ENCODE measurements at regions not wholly inside any gene's neighbourhood (a gene's known extent, or its start where the extent isn't known, plus 50 kb on each side); places are given as distances from the start of the nearest gene placed in this dataset.

- no peak for ATAC-seq
- no peak overlapping the region for H3K27ac Mint-ChIP-seq
- peaks cover 6 to 34% of the 10 kb centered on the region in 2 donors for H3K27me3 Mint-ChIP-seq
- H3K4me1 Mint-ChIP-seq (ENCODE audit: low read depth in 2 of 2), result peaks cover 0 to 3% of the 10 kb centered on the region in 2 donors
- no peak overlapping the region for H3K4me3 Mint-ChIP-seq
- DNase-seq (ENCODE audit: low spot score), result no peak
- no peaks in the 10 kb centered on the region for H3K9me3 Mint-ChIP-seq
- H3K36me3 Mint-ChIP-seq, result no peaks in the 10 kb centered on the region
Measured at GRCh38 chr3:66140743-66141372, 79.9 kb upstream of the SLC25A26 start.

DNA sequence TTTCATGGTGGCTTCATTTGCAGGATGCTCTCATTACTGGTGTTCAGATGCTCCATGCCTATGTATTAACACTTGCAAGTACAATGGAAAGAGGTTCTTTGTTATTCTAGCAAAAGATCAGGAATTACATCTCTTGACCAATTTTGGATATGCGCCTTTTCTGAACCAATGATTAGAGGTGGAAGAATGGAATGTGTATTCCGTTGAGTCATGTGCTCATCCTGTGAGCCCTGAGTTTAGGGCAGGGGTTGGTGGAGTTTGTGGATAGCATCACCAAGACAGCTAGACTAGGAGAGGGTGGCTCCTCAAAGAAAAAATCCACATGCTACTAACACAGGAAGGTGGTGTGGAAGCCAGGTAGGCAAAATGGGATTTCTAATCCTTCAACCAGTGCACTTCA is 80.7 kb upstream of the SLC25A26 start:
- DNase-seq (ENCODE audit: low spot score) (no peak), ATAC-seq (no peak)
- Mint-ChIP-seq H3K27me3 (peaks cover 6 to 34% of the 10 kb centered on the region in 2 donors), H3K4me1 (ENCODE audit: low read depth in 2 of 2) (peaks cover 0 to 3% of the 10 kb centered on the region in 2 donors), H3K4me3 (no peak overlapping the region), H3K36me3 (no peaks in the 10 kb centered on the region), H3K27ac (no peak overlapping the region), H3K9me3 (no peaks in the 10 kb centered on the region)

DNA sequence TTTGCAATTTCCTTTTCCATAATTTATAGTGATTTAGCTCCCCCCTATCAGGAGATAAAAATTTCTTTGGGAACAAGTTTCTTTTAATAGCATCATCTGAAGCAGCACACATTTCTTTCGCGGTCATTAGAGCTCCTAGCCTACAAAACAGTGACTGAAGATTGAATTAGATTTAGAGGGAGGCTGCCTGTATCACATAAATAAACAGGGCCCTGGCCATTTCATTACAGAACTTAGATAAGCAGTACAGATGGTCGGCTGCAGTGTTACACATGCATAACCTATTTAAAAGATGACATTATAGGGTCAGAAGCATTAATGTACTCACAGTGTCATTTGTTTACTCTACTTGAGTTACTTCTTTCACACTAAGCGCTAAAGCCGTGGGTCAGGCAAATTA is 81.4 kb upstream of the SLC25A26 start:
- ATAC-seq, result no peak
- Mint-ChIP-seq H3K27me3 (peaks cover 6 to 29% of the 10 kb centered on the region in 2 donors), H3K27ac (no peak overlapping the region), H3K9me3 (no peaks in the 10 kb centered on the region), H3K36me3 (no peaks in the 10 kb centered on the region), H3K4me1 (ENCODE audit: low read depth in 2 of 2) (peaks cover 0 to 3% of the 10 kb centered on the region in 2 donors), H3K4me3 (no peak overlapping the region)
- no peak for DNase-seq (ENCODE audit: low spot score)

GRCh38 chr3:66138336-66139313 is 82.2 kb upstream of the SLC25A26 start:
- ATAC-seq (no peak), DNase-seq (ENCODE audit: low spot score) (no peak)
- Mint-ChIP-seq H3K4me1 (ENCODE audit: low read depth in 2 of 2) (peaks cover 0 to 3% of the 10 kb centered on the region in 2 donors), H3K9me3 (no peaks in the 10 kb centered on the region), H3K36me3 (no peaks in the 10 kb centered on the region), H3K27ac (no peak overlapping the region), H3K27me3 (peaks cover 6 to 21% of the 10 kb centered on the region in 2 donors), H3K4me3 (no peak overlapping the region)

DNA sequence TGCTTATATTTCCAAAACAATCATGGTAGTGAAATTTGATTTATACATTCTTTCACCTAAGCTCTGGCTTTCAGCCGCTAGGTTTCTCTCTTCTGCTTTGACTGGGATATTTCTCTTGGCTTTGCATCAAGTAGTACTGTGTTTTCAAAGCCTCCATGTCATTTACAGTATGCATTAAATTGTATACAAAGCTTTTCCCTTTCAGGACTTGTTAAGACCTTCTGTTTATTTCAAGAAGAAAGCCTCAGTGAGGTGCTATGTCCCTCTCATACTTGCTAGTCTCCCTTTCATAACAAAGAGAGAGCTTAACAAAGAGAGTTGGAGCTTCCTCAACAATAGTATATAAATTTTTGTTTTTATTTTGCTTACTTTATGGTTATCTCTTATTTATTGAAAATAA is 84.2 kb upstream of the SLC25A26 start:
- Mint-ChIP-seq H3K36me3 (no peaks in the 10 kb centered on the region), H3K4me1 (ENCODE audit: low read depth in 2 of 2) (peaks cover 0 to 3% of the 10 kb centered on the region in 2 donors)

GRCh38 chr3:66133853-66134445 is 86.9 kb upstream of the SLC25A26 start:
- Mint-ChIP-seq H3K9me3 (no peaks in the 10 kb centered on the region), H3K4me3 (no peak overlapping the region), H3K27me3 (peaks cover 1 to 3% of the 10 kb centered on the region in 2 donors), H3K27ac (no peak overlapping the region), H3K4me1 (ENCODE audit: low read depth in 2 of 2) (peaks cover 0 to under 1% of the 10 kb centered on the region in 2 donors), H3K36me3 (no peaks in the 10 kb centered on the region)
- ATAC-seq (no peak), DNase-seq (ENCODE audit: low spot score) (no peak)

More for the DNA sequence above, 84.2 kb upstream of the SLC25A26 start:
- ATAC-seq, result no peak
- Mint-ChIP-seq H3K27ac (no peak overlapping the region), H3K27me3 (peaks cover 6 to 21% of the 10 kb centered on the region in 2 donors), H3K4me3 (no peak overlapping the region), H3K9me3 (no peaks in the 10 kb centered on the region)
- no peak for DNase-seq (ENCODE audit: low spot score)

- no peak for ATAC-seq
- Mint-ChIP-seq H3K36me3 (no peaks in the 10 kb centered on the region), H3K4me1 (ENCODE audit: low read depth in 2 of 2) (no peaks in the 10 kb centered on the region), H3K27ac (no peak overlapping the region), H3K9me3 (no peaks in the 10 kb centered on the region), H3K4me3 (no peak overlapping the region), H3K27me3 (no peaks in the 10 kb centered on the region)
- no peak for DNase-seq (ENCODE audit: low spot score)
Measured at GRCh38 chr3:66133050-66133757, 87.6 kb upstream of the SLC25A26 start.

DNA sequence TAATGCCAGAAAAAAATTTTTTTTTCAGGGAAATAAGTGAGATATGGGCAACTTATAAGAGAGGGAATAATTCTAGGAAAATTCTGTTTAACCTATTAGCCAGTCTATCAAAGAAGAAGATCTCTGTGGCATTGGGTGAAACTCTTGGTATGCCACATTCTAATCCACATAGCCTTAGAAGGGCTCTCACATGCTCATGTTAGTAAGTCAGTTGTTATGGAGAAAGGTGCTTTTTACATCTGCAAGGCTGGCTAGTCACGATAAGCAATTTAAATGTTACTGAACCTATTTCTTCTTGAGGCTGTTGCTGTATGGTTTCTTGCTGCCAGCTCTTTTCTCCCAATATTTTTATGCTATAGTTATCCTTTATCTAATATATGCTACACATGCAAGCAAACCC is 89.9 kb upstream of the MAGI1 start:
- ATAC-seq (no peak), DNase-seq (ENCODE audit: low spot score) (no peak)
- Mint-ChIP-seq H3K4me1 (ENCODE audit: low read depth in 2 of 2) (no peaks in the 10 kb centered on the region), H3K9me3 (no peaks in the 10 kb centered on the region), H3K27me3 (no peaks in the 10 kb centered on the region), H3K27ac (no peak overlapping the region), H3K36me3 (no peaks in the 10 kb centered on the region), H3K4me3 (no peak overlapping the region)

DNA sequence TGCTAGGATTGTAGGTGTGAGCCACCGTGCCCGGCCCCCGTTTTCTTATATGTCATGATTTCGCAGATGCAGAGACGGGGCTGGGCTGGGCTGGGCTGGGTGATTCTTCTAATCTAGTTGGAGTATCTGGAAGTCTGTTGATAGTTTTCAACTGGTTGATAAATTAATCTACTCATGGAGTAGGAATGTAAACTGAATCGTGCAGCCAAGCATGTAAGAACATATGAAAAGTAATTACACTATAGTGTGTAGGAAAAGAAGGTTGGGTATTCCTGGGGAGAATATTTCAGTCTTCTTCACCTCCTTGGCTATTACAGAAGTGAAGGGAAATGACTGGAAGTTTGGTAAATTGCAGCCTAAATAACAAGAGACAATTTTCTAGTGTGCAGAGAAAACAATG is 82.6 kb upstream of the MAGI1 start:
- peaks cover 9 to 15% of the 10 kb centered on the region in 2 donors for H3K27me3 Mint-ChIP-seq
- DNase-seq (ENCODE audit: low spot score), result no peak
- no peaks in the 10 kb centered on the region for H3K9me3 Mint-ChIP-seq
- no peaks in the 10 kb centered on the region for H3K36me3 Mint-ChIP-seq
- H3K27ac Mint-ChIP-seq, result no peak overlapping the region
- no peak overlapping the region for H3K4me3 Mint-ChIP-seq
- H3K4me1 Mint-ChIP-seq (ENCODE audit: low read depth in 2 of 2), result no peaks in the 10 kb centered on the region
- ATAC-seq, result no peak

- peaks cover 7 to 15% of the 10 kb centered on the region in 2 donors for H3K27me3 Mint-ChIP-seq
- DNase-seq (ENCODE audit: low spot score) (no peak), ATAC-seq (no peak)
- no peaks in the 10 kb centered on the region for H3K36me3 Mint-ChIP-seq
- no peak overlapping the region for H3K4me3 Mint-ChIP-seq
- H3K9me3 Mint-ChIP-seq, result no peaks in the 10 kb centered on the region
- H3K27ac Mint-ChIP-seq, result no peak overlapping the region
- no peaks in the 10 kb centered on the region for H3K4me1 Mint-ChIP-seq (ENCODE audit: low read depth in 2 of 2)
Measured at GRCh38 chr3:66115858-66116654, 77.3 kb upstream of the MAGI1 start.

DNA sequence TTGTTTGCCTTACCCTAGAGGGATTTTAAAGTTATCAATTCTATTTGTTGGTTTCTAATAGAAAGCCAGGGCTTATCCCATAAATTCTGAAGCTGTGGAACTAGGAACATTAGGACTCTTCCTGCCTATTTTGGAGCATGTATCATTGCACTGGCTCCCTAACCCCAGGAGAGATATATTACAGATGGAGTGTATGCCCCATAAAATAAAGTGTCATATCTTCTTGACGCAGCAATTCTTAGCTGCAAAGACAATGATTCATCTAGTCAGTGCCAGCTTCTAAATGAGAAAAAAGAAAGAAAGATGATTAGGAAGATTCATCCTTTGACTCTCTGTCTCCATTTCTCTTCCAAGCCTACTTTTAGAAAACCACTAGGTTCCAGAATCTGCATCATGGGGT is 74.8 kb upstream of the MAGI1 start:
- DNase-seq (ENCODE audit: low spot score) (no peak), ATAC-seq (no peak)
- no peaks in the 10 kb centered on the region for H3K4me1 Mint-ChIP-seq (ENCODE audit: low read depth in 2 of 2)
- no peak overlapping the region for H3K4me3 Mint-ChIP-seq
- no peaks in the 10 kb centered on the region for H3K9me3 Mint-ChIP-seq
- no peak overlapping the region for H3K27ac Mint-ChIP-seq
- H3K36me3 Mint-ChIP-seq, result no peaks in the 10 kb centered on the region
- H3K27me3 Mint-ChIP-seq, result peaks cover 0 to 5% of the 10 kb centered on the region in 2 donors

DNA sequence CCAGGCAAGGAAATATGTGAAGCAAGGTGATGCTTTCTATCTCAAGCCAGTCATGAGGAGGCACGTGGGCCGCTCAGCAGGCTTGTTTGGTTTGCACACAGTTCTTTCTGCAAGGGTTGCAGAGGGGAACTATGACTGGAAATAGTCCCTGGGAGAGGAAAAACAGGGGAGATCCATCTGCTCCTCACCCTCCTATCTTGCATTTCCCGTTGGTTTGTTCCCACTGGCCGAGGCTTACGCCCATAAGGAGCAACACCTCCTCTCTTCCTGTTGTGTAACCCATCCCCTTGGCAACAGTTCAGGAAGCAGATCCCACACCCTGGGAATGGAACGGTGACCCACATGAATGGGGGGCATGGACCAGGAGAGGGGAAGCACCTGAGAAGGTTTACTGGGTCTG is 72.1 kb upstream of the MAGI1 start:
- Mint-ChIP-seq H3K4me1 (ENCODE audit: low read depth in 2 of 2) (no peaks in the 10 kb centered on the region), H3K9me3 (no peaks in the 10 kb centered on the region)

GRCh38 chr3:66107855-66108254 is 69.1 kb upstream of the MAGI1 start:
- no peak for ATAC-seq
- Mint-ChIP-seq H3K9me3 (no peaks in the 10 kb centered on the region), H3K27me3 (peaks cover 0 to 5% of the 10 kb centered on the region in 2 donors), H3K36me3 (no peaks in the 10 kb centered on the region), H3K27ac (no peak overlapping the region), H3K4me1 (ENCODE audit: low read depth in 2 of 2) (no peaks in the 10 kb centered on the region), H3K4me3 (no peak overlapping the region)
- DNase-seq (ENCODE audit: low spot score), result no peak

More for the DNA sequence above, 72.1 kb upstream of the MAGI1 start:
- H3K36me3 Mint-ChIP-seq, result no peaks in the 10 kb centered on the region
- peaks cover 0 to 5% of the 10 kb centered on the region in 2 donors for H3K27me3 Mint-ChIP-seq
- no peak overlapping the region for H3K4me3 Mint-ChIP-seq
- ATAC-seq, result no peak
- H3K27ac Mint-ChIP-seq, result no peak overlapping the region
- no peak for DNase-seq (ENCODE audit: low spot score)

Measured in natural killer cell treated with Interleukin-12 subunit alpha and Interleukin-12 subunit beta and Interleukin-15 and Interleukin-18, amount 100 ng/mL, for 72 hours (primary cell).